ENCODE measurements at regions not wholly inside any gene's neighbourhood (a gene's known extent, or its start where the extent isn't known, plus 50 kb on each side); places are given as distances from the start of the nearest gene placed in this dataset.

DNA sequence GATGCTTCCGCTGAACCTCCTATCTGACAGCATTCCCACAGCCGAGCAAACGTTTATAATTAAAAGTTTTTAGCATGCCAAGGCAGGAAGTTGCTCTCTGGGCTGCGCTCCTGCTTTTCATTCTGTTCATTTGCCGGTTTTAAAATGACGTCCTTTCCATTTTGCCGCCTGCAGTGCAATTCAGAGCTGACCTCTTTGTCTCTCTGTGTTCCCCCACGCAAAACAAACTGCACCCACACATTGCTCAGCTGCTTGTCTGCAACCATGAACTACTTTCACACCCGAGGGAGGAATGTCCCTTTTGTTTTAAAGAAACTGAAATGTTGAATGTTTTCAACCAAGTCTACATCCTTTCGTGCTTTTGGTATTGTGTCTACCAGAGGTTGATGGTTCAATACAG, 416.5 kb downstream of the EFNB2 start:
- no peak for DNase-seq

DNA sequence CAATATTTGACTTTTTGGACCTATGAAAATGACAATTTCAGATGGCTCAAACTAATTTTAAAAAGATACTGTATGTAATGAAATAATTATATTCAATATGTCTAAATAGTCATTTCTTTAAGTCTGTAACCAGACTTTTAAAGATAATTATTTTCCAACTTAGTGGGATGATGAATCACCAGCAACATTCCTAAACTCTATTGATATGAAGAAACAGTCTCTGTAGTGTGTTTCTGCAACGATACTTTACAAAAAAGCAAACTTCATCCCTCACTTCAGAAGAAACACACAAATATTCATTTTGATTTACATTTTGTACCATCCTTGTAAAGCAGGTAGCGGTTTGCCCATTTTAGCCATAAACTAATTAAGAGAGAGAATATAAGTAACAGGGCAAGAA, 417.4 kb downstream of the EFNB2 start:
- DNase-seq, result no peak

DNA sequence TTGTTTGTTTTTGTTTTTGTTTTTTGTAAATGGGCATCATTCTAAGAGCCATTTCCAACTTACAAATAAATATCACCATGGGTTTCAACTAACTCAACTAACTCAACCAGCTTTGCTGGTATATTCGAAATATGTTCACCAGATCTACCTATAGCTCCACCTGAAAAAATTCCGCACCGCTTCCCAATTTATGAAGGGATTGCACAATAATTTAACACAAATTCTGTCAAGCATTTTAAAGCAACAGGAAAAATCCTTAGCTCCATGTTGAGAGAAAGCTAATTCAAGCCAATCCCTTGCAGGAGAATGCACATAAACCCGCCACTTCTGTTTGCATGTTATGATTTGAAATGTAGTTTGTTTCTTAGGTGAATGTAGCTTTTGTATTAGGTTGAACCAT, 417.8 kb downstream of the EFNB2 start:
- DNase-seq, result no peak

DNA sequence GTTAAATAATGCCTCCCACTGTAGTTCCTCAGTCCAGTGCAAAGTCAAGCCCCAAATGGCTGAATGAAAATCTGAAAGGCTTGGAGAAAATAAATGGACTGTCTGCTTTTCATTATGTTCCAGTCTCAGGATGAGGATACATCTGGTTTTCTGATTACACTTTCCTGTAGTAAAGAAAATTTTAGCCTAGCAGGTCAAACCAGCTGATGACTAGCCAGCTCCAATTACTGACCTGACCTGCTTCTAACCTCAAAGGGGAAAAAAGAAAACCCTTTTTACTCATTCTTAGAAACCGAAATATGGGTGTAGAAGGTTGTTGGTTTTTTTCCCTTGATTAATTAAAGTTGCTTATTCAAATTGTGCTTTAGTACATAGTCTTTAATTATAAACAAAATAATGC, 418.4 kb downstream of the EFNB2 start:
- no peak for DNase-seq

DNA sequence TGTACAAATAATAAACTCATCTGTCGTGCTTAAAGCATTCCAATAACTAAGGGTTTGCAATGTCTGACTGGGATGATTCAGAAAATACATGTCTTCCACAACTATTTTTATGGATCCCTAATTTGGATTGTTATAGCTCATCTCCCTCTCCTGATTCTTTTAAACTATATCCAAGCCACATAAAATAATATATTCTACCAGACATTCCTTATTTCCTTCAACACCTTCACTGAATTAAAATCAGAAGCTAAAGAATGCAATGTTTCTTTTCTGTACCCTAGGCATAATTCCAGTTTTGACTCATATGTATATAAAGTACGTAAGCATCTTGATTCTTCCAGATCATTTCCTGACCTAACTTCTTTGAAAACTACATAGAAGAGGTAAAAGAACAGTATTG, 420.4 kb downstream of the EFNB2 start:
- DNase-seq, result no peak

DNA sequence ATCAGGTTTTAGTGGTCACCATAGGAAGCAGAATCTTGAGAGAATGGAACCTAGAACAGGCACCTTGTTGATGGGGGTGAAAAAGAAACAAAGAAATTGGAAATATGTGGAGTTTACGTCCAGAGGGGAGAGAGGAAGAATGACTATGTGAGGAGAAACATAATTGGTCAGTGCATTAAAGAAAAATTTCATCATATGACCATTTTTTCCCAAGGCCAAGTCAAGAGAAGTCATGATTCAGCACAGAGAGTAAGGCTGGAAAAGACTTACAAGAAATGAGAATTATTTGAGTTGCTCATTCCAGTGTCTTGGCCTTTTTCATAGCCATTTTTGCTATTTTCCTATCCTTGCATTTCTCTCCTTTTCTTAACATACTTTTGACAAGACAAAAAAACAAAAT, 421.7 kb downstream of the EFNB2 start:
- no peak for DNase-seq

DNA sequence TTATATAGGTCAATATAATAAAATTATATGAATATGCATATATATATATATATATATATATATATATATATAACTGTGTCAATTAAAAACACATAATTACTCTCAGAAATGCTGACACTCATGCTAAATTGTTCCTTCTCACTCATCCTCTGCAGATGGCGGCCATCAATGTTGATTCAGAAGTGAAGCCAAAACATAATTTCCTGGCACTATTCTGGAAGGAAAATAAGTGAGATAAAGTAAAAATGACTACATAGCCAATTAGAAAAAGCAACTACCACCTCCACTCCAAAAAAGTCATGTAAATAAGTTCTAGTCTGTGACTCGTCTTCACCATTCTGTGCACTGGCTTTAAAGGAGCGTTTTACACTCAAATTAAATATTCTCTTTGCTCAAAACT, 423.3 kb downstream of the EFNB2 start:
- DNase-seq, result no peak

DNA sequence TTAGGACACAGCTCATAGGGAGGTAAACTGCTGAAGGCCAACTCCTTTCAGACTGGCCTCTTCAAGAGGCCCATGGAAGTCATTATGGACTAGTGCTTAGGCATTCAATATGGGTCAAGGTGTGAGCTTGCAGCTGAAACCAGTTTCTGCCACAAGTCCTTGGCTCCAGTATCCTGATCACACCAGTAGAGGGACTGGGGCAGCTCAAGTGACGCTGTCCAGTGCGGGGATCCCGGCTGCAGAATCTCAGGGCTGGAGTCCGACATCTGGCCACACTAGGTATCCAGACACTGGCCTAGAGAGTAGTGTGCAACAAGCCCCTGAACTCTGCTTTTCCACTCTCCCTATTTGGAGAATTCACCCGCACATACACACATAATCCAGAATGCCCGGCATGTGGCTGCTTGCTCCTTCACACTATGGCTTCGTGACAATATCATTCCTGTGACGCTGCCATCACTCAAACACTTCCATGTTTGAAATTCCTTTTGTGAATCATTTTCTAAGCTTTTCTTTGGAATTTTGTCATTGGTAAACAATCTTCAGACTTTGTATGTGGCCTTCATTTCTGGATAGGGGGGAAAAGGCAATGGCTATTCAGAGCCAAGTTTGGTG, 425.1 kb downstream of the EFNB2 start:
- no peak for DNase-seq

DNA sequence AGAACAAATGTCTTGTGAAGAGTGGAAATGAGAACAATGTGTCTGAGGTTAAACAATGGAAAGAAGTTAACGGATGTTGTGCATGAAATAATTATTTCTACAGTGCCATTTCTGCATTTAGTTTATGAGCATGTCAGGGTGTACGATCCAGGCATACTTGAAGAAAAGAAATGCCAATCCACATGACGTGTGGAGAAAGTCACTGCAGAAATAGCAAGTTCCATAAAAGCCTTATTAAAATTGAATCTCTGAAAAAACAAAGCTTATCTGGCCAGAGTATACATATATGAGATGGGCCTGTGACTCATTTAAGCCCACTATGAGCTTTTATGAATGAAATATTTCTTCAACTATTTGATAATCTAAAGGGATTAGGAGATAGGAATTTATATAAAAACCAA, 426.1 kb downstream of the EFNB2 start:
- no peak for DNase-seq

DNA sequence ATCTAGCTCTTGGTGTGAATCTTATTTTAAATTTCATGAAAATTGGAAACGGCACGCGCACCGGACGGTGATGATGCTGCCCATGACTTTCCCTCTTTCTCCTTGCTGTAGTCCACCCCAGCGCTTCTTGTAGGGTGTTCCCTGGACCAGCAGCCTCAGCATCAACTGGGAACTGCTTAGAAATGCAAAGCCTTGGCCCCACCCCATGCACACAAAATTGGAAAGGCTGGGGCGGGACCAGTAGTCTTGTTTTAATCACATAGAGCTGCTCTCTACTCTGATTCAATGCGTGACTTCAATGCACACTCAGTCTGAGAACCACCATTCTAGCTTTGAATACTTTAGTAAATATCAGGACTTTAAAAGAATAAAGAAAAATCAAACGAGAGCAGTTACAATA, 427.1 kb downstream of the EFNB2 start:
- no peak for DNase-seq

DNA sequence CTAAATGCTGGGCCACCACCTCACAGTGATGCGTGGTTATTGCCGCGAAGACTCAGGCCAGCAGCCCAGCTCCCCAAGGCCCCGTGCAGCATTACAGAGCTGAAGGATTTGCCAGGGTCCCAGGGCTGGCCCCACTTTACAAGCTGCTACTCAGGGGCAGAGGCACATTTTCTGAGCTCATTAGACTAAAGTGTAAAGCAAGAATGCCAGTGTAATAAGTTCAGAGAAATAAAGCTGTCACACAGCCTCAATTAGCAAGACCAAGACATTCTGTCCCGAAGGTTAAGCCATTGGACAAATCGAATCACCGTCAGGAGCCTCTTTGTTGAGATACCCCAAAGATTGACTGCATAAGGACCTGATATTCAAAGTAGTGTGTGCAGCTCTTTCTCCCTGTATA, 428.4 kb downstream of the EFNB2 start:
- DNase-seq, result no peak

DNA sequence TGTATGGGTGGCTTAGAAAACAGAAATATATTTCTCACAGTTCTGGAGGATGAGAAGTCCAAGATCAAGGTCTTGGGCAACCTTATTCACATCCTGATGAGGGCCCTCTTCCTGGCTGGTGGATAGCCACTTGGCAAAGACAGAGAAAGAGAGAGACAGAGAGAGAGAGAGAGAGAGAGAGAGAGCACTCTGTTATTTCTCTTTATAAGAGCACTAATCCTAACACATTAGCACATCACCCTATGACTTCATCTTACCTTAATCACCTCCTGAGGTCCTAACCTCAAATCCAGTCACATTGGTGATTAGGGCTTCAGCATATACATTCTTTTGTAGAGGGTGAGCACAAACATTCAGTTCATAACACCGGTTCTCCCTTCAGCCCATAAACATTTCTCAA, 430.3 kb downstream of the EFNB2 start:
- DNase-seq, result no peak

DNA sequence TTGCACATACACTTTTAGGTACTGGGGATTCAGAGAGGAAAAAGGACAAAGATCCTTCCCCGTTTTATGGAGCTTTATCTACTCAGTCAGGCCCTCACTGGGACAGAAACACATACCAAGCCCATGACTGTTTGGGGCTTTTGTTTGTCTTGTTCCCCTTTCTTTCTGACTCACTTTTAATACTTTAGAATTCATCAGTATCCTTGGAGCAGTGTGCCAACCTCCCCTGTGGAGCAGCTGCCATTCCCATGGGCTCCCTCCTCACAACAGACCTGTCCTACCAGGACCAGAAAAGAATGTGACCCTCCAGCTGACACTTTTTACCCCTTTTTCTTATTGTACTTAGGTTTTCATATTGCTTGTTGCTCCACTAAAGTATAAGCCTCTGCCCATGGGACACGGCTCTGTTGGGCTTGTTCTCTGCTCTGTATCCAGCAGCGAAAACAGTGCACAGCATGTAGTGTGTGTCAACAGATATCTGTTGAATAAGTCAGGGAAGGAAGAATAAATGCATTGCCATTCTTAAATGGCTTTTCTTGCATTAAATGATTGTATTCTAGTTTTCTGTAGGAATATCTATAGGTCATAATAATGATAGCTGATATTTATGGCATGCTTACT, 431.1 kb downstream of the EFNB2 start:
- no peak for DNase-seq

DNA sequence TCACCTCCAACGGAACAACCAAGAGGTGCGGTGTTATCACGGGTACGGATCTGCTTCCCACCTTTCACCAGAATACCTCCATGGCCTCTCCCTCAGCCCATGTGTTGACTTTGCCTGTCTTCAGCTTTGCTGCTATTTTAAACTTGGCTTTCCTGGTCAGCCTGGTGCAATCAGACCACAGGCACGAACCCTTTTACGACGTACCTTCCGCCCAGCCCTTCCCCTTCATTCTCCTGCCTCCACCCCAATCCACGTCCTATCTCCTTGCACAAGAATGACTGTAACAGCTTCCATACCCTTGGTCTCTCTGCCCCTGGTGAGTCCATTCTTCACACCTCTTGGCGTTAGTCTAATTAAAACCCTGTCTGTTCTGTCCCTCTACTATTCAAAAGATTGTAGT, 431.7 kb downstream of the EFNB2 start:
- DNase-seq, result no peak

DNA sequence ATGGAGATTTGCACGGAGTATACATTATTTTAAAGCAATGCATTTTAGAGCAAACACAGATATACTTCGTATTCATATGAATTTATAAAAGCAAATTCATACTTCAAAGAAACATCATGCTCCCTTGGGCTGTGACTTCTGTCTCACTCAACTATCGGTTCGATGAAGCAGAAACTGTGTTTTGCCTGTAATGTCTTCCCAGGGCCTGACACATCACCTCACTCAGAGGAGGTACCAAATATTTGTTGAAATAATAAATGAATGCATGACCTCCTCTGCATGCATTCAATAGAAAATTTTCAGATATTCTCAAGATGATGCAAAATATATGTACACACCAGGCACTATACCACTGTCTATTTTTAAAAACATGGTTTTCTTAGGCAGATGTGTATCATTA, 432.7 kb downstream of the EFNB2 start:
- DNase-seq, result no peak

DNA sequence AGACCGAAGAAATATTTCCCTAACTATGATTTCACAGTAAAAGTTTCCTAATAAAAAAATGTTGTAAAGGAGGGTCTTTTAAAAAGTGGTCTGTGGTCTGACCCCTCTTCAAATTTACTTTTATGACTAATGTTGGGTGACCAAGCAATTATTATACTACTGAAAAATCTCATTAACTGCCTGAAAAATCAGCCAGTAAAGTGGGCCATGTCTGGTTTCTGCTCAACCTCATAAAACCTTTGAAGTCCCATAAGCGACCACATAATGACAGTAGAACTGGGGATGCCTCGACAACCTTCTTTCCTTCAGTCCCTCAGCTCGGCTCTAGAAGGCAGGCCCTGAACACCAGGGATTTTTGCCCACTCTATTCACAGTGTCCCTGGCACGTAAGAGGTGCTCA, 434.3 kb downstream of the EFNB2 start:
- DNase-seq, result no peak

DNA sequence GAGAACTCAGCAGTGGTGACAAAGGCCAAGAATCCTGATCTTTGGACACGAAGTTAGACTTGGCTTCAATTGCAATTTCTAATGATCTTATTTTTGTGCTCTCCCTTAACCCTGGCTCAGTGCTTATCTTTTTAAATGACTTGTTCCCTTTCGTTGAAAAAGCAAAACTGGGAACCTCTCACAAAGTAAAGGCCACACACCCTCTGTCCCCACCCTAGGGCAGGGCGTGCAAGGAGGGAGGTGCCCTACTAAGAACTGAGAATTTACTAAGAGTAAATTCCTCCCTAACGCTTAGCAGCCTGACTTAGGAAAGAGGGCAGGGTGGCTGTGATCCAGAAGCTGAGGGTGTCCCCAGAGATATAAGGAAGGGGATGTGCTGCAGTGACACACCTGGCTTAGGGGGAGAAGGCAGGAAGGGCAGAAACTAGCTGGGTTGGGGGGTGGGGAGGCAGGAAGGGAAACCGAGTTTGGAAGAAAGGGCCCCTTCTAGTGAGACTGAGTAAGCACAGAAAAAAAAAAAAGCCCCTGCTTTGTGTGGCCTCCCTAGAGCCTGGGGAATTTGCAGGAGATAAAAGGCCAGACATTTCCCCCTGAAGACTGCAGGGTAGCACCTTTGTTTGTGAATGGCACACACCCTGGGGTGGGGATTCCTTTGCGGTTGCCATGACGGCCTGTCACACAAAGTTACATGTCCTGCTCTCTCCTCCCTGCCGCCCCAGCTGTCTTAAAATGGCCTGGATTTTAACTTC, 435.1 kb downstream of the EFNB2 start:
- DNase-seq, result no peak

DNA sequence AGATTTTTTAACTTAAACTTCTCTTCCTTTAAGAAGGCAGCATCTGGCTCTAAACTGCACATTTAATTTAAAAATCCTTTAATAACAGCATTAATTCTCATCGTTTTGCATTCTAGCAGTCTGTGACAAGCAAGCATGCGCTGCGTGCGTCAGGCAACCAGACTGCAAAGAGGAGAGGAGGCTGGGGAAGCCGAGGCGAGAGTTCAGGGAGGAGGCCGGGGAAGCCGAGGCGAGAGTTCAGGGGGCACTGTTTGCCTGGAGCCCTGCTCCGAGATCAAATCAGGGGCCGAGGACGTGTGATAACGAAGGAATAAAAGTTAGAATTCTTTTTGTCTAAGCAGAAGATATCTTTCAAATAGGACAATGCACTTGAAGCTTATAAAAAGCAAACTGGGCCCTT, 435.7 kb downstream of the EFNB2 start:
- DNase-seq, result no peak

DNA sequence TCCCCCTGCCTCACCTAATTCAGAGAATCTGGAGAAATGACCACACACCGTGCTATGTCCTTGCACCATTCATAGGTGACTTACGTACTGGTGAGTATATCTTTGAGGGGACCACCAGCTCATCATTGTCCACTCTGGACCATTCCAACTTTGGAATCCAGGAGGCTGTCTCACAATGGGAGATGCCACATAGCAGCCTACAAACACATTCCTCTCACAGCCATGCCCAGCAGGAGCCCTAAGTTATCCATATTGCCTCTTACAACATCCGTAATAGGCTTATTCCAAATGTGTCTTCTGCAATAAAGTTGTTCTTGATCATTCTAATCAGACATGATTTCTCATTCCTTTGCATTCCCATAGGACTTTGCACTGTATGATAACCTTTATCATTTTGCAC, 436.7 kb downstream of the EFNB2 start:
- DNase-seq, result no peak

DNA sequence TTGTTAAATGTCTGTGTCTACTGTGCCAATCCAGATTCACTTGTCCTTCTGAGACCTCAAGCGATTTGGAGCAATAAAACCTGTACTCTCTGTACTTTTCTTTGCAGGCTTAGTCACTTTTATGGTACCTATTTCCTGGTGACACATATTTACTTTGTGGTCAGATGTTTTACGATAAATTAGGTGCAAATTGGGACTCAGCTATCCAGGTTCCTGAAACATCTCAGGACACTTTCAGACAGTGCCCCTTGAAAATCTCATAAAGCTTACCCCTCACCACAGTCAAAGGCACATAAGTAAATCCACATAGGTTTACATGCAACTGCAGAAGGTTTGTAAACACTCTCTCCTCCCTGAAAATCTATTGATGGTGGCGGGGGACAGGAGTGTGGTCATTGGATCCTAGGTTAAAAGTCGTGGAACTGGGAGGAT, 438.8 kb downstream of the EFNB2 start:
- no peak for DNase-seq

DNA sequence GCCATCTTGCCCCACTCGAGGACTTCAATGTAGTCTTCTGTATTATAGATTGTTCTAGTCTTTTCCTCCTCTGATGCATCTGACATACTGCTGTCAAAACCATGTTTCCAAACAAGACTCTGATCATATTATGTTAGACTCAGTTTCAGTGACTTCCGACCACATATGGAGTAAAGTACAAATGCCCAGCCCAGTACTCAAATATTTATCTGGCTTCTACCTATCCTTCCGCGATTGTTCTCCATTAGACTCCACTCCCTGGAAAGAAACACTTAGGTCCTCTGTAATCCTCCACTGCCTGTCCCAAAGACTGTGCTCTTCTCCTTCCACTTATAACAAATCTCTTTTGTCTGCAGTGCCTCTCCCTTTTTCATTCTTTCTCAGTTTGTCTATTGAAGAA, 439.5 kb downstream of the EFNB2 start:
- no peak for DNase-seq

DNA sequence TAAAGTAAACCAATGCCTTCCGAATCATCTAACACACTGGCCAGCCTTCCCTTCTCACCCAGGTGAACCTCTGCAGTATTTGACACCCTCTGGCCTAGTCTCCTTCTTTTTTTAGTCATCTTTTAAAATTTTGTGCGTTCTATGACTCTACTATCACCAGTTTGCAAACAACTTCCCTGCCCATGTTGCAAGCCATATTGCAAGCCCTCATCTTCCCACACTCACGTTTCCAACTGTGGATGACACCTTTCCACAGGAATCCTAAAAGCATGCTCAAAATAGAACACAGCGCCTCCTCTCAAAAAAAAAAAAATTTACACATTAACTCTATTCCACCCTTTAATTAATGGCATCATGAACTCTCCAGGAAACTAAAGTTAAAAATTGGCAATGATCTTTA, 440.1 kb downstream of the EFNB2 start:
- no peak for DNase-seq

DNA sequence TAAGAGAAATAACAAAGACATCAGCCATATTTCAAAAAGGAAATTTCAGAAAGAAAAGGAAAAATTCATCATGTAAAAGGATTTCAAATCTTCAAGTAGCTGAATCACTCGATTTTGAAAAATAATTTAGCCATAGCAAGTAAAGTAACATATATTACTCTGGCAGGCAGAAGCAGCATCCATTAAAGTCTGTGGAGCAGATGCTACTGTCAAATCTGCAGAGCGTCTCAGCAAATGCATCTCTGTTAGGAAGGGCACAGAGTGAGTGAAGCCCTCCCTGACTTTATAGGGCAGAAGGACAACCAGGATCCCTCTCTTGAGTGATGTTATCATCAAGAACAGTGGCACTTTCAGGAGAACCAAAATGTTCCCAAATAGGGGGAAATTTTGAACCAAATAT, 445.5 kb downstream of the EFNB2 start:
- no peak for DNase-seq

DNA sequence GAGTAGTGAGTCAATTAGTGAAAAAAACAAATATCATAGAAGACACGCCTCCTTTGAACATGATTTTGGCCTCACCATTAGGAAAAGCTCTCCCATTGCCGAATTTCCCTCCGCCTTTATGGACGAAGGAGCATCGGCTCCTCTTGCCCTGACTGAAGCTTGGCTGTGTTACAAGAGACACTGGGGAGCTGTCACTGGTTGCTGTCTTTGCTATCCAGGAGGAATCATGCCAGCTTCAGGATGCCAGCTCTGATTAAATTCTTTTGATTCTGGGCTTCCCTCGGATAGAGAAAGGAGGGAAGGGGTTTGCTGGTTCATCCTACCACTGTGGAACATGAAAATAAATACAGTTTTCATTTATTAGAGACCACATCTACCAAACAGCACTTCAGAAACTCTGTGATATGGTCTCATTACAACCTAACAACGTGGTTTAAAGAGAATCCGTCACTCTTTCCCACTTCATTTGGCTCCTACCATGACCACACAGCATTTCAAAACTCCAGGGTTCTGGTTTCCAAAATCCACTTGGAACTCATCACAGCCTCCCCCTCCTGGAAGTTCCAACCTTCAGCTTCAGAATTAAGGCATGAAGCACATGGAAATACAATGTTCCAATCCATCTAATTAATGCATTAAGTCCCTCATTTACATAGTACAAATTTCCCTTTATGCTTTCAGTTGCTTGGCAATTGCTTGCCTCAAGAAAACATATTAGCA, 446.0 kb downstream of the EFNB2 start:
- DNase-seq, result no peak
